ENCODE measurements at regions not wholly inside any gene's neighbourhood (a gene's known extent, or its start where the extent isn't known, plus 50 kb on each side); places are given as distances from the start of the nearest gene placed in this dataset.

DNA sequence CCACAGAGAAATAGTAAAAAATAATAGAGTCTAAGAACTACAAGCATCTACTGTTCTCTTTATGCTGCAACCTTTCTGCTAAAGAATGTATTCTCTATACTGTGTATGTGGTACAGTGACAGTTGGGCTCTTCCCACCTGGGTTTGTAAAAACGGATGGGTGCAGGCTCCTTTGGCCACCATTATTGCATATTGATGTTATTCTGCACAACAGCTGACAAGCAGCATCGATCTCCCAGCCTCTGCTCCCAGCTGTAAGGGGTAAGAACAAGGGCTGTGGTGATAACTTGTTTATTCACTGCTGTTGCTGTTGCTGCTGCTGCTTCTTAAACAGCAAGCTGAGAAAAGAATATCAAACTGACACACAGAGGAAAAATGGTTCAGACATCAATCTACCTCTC, 56.1 kb downstream of the KCNRG start:
- no peak for DNase-seq

DNA sequence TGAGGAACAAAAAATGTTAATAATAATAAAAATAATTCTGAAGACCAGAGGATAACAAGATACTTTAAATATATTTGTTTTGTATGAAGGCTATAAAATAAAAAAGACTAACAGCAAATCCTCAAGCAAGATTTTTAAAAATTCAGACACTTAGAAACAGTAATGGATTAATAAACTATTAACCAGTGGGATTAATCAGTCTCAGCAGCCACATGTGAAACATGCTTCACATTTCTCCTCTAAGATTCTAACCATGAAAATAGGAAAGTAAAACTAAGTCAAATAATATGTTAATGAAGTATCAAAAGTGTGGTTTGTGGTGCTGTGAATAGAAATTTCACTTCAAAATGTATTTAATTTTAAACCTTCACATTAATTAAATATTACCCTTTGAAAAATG, 57.4 kb downstream of the KCNRG start:
- DNase-seq, result no peak

DNA sequence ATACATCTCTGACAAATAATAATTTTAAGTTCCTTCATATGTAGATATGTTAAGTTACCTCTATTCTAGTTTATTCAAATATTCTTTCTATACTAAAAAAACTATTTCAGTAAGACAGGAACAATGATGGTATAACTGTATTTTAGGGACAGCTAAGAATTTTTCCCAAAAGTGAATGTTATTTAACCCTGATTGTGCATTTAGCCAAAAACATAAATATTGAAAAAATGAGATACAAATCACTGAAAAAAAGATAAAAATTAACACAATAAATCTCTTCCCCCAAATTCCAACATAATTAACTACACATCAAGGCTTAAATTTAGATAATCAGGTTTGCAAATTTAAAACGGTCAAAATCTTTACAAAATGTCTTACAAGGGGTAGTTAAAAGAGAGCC, 58.1 kb downstream of the KCNRG start:
- DNase-seq, result no peak

DNA sequence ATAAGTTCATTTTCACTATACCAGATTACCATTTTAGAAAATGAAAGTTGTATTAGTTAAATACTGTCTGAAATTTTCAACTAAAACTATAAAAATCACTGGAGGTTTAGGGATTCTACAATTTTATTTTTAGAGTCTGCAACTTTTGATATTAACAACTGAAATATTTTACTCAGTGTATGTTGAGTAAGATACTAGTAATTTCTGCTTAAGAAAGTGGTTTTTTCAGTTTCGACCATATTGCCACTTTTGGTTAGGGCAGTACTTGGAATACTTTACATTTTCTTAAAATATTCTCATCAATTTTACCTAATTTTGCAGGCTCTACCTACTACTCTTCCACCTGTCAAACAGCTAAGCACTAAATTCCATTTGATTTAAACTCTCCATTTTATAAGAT, 59.6 kb downstream of the KCNRG start:
- no peak for DNase-seq

DNA sequence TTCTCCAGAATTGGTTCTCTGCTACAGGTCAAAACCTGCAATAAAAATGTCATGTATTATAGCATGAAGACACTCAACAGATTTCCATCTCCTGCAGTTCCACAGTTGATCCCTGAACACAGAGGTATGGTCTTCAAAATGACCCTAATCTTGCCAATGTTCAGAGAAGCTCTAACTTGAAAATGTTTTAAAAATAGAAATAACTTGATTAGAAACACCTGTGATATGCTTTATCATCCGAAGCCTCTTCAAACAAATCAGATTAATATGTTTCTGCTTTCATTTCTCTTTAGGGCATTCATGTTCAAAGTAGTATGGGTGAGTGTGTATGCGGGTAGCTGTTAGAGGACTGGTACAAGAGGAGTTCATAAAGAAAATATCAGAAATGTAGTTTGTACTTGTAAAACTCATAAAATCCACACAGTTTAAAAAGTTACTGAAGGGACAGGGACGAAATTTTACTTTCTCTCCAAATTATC, 60.4 kb downstream of the KCNRG start:
- no peak for DNase-seq

DNA sequence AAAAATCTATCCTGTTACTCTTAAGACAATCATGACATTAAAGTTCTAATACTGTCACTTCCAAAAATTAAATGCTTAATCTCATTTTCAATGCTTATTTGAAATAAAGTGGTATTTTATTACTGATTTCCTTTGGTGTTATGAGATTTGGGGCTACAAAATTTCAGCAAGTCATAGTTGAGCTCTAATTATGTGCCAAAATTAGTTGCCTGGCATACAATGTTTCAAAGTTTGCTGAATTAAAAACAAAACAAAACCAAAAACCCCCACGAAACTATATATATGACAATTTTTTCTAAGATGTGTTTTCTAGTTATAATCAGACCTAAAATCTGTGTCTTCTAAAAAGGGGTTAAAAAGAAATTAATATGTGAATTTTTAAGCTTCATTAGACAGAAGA, 62.2 kb downstream of the KCNRG start:
- DNase-seq, result no peak

DNA sequence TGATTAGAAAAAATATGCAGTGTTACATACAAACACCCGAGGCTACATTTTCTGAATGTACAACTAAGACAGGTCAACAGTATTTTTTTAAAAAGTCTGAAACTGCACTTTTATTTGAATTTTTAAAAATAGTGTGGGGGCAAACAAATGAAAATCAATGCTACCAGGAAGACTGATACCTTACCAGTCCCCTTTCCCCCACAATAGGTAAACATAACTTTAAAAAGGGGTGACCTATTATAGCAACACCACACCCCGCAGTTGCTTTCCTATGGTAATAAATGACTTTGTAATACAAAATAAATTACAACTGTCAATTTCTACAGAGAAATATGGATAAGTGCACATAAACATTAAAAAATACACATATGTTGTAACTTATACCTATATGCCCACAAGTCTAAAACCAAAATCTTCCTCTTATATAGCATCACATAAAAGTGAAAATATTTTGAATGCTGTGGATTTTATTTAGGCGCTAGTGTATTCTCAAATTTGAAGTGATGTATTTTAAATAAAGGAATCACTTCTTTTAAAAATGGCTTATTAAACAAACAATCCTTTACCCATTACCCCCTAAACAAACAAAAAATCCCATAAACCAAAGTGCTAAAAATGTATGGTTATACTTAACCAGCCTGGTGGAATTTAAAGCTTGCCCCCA, 63.1 kb downstream of the KCNRG start:
- no peak for DNase-seq

DNA sequence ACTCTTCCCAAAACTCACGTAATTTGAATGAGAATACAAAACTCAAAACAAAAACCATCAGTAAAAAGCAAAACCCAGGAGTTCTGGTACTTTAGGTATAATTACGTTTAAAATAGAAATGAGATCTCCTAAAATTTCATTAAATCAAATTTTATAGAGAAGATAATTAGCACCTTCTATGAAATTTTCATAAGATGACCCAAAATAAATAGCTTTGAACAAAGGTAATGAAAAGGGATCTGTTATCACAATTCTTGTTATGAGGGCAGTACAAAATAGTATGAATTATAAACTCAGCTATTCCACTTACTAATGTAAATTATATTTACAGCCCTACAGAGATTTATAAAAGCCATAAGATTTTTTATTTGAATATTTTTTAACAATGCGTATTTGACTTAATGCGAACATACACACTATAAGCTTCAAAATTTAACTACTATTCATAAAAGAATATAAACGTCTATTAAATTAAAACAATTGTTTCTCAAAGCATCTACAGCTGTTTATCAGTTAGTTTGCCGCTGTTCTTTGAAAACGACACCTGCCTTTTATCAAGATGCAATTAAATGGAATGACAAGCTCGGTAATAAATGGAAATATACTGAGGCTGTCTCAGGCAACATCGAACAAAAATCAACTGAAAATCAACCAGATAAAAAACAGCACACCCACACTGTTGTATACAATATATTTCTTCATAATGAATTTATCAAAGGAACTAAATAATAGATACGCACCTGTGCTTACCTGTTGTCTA, 63.8 kb downstream of the KCNRG start:
- DNase-seq, result no peak

DNA sequence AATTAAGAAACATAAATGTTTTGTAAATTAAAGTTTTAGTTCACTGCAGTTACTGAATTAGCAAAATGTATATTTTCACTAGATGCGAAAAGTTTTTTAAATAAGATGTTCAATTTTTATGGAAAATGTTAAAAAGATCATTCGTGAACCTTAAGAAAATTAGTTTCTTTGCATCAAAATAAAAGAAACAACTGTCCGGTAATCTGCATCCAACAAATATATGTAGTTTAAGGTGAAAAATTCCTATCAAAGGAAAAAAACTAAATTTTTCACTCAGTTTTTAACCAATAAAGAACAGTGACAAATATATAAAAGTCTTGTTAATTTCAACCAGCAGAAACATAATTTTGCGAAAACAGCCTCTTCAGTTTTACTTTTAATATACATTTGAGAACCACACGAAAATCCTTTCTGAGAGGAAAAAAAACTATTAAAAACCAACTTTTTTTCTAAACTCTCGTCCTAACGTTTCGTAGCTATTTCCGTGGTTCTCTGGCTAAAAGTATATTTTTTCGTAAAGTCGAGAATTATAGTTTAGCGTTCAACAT, 64.5 kb downstream of the KCNRG start:
- no peak for DNase-seq

DNA sequence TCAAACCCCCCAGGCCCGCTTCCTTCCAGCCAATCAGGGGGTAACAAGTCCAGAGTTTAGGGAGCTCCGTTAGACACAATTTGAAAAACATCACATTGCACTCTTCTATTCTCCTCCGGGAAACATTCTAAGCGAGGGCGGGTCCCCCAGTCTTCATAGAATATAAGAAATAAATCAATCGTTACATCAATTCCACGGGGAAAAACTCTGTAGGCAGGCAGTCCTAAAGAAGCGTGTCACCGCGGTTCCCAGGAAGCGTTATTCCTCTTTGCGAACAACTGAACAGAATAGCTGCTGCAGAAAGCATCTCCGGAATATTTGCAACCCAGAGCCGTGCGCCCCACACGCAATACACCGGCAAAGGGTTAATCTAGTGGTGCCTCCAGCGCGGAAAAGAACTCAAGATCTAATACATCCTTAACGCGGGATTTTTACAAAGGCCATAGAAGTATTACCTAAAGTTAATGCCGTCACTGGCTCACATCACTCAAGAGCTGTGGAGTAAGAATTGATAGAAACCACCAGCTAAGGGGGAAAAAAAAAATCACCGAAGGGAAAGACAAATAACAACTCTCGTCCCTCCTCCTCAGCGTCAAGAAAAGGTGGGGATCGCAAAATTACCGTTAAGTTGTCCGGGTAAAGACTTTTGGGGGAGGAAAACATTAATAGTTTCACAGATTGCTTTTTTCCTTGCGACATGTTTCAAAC, 65.1 kb downstream of the KCNRG start:
- peak; percentile 43 for DNase-seq

DNA sequence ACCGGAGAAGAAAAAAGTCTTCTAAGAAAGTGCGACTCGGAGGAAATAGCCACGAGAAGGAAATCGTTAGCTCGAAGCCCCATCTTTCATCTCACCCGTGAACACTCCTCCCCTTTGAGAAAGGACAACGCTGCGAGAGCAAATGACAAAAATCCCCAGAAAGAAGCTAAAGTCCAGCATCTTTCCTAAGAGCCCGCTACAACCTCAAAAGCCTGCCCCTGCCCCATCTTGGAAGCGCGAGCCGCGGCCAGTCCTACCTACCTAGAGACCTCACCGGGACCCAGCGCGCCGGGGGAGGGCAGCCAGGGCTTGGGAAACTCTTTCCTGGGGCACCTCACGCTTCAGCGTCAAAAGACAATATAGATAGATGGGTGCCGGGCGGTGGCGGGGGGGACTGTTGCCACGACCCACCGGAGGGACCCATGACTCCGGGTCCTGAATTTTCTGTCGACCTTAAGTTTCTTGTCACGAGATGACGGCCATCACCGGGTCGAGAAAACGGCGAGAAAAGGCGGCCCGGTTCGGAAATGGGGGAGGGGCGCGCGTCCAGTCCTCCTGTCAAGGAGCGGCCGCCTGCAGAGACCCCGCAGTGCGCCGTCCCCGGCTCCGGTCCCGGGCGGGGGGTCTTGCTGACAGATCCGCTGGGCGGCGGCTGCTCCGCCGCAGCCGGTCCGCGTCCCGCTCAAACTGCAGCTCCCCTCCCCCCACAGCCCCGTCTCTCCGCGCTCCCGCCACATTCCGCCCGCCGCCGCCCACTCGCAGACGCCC, 65.9 kb downstream of the KCNRG start:
- peak; percentile 53 for DNase-seq

DNA sequence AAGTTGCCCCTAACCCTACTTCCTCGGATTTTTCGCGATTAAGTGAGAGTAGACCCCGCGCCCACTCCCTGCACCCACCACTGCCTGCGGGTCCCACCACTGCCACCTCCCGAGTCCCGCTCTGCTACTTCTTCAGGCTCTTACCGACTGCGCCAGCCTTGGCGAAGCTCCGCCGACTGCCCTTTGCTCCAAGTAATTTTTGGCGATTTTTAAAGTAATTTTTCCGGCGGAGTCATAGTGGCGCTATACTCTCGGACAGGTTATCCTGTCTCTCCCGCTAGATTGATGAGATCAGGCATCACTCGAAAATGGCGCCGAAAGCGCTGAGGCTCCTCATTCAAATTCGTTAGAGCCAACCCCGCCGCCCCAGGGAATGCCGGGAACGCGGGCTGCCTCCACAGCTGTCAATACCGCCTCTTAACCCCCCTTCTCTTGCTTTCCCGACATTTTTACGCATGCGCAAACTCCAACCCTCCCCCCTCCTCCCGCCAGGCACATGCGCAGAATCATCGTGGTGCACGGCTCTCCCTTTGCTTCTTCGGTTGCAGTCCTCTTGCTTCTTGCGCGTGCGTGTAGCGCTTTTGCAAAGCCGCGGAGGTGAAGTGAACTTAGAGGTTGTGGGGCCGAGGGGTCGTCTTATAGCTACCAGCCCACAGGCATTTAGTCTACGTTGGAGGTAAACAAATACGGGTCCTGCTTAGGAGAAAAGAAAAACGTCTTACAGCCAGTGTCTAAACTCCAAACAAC, 66.6 kb downstream of the KCNRG start:
- DNase-seq, result peak; percentile 96

DNA sequence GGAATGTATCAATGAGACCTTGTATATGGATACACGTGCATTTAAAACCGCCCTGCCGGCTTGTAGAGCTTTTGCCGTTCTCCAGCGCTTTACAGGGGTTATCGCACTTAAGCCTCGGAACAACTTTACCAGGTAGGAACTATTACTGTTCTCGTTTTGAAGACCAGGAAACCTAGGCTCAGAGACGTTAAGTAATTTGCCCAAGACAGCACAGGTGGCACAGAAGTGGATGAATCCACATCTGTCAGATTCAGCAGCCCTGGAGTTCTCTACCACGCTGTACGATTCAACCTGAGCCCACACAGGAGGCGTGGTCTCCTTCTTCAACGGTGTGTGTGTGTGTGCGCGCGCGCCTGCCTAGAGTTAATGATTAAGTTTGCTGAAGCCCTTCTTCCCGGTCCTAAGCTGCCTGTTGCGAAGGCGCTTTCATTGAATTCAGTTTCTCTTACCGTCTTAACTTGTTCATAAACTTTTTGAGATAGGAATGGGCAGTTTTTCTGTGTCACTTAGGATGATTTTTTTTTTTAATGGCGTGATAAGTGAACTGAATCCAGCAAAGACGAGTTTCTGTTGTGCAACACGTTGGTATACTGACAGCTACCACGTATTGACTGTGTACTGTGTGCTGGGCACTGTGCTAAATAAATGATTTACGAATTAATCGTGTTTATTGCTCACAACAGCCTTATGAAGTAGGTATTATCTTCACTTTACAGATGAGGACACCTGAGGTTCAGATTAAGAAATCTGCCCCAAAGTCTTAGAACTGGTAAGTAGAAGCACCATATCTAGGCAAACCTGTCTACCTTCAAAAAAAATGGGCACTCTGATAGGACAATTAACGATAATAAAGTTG, 67.4 kb downstream of the KCNRG start:
- DNase-seq, result peak; percentile 91

DNA sequence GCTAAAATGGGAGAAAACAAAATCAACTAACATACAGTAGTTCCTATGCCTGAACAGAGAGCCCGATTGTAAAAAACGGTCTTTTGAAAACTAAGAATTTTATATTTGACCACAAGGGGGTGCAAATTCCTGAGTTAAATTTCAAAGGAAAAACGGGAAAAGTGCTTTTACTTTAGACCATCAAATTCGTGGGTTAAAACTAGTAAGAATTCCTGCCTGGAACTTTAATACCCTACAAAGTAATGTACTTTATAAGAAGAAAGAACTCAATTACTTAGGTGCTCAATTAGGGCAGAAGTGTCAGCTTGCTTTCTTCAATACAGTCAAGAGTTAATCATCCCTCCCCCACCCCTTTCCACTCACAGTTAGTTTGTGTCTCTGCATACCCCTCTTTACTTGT, 69.8 kb downstream of the KCNRG start:
- peak; percentile 27 for DNase-seq

DNA sequence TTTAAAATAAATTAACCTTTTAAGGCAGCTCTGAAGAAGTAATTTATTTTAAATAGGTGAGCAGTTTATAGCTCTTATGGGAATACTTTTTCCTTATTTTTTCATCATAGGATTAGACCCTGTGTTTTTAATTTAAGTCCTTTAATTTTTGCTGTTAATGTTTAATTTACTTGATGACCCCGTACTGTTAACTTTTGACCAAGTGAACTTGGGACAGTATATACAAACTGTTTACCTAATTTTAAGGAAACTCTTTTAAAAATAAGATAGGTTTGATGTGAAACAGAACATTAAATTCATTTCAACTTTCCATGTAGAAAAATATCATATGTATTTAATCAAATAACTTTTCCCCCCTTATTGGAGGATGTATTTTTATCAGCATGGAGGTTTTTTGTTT, 74.4 kb downstream of the KCNRG start:
- no peak for DNase-seq

DNA sequence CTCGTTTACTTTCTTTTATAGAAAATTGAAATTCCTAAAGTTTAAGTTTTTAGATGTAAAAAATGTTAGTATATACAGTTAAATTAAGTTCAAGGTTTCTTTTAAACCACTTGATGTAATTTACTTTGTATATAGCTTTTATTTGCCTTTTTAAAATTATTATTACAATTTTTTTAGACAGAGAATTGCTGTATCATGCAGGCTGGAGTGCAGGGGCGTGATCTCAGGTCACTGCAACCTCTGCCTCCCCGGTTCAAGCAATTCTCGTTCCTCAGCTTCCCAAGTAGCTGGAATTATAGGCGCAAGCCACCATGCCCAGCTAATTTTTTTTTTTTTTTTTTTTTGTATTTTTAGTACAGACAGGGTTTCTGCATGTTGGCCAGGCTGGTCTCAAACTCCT, 75.0 kb downstream of the KCNRG start:
- DNase-seq, result no peak

DNA sequence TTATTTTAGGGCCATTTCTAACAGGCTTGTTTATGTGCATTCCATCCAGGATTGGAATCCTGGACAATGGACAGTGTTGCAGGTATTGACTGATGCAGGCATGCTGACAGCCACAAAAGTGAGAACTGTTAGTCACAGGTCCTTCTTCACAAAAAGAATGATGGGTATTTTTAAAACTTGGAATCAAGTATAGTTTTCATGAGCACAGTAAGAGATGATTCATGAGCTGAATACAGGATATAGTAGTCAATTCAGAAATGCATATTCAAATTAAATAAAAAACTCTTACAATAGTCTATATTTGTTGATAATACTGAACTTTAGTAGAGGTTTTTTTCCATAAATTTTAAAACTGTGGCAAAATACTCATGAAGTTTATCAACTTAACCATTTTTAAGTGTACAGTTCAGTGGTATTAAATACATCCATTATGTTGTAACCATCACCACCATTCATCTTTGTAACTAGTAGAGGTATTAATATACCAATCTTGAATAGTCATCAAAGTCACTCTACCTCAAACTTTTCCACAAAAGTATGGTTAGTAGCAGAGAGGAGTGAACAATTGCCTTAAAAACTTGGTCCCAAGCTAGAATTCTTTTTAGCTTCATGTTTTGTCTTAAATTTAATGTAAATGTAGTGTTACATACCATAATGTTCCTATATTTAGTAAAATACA, 79.5 kb downstream of the KCNRG start:
- DNase-seq, result no peak

DNA sequence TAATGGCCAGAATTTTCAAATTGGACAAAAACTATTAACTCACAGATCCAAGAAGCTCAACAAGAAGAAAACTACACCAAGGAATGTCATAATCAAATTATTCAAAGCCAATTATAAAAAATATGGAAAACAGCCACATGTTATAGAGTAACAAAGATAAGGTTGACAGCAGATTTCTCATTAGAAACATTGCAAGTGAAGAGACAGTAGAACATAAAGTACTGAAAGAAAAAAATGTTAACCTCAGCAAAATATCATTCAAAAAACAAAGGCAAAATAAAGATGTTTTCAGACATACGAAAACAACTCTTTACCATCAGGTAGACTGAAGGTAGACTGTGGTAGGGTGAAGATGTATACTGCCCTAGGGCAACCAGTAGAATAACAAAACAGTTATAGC, 83.4 kb downstream of the KCNRG start:
- DNase-seq, result no peak

DNA sequence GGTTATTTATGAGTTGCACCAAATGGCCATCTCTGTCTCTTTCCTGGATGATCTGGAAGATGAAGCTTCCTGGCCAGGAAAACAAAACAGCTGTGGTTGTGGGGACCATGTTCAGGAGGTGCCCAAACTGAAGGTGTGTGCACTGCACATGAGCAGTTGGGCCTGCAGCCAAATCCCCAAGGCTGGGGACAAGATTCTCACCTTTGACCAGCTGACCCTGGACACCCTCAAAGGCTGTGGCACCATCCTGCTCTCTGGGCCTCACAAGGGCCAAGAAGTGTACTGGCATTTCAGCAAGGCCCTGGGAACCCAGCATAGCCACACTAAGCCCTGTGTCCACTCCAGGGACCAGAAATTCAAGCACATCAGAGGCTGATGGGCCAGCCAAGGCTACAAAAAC, 84.2 kb downstream of the KCNRG start:
- DNase-seq, result no peak

DNA sequence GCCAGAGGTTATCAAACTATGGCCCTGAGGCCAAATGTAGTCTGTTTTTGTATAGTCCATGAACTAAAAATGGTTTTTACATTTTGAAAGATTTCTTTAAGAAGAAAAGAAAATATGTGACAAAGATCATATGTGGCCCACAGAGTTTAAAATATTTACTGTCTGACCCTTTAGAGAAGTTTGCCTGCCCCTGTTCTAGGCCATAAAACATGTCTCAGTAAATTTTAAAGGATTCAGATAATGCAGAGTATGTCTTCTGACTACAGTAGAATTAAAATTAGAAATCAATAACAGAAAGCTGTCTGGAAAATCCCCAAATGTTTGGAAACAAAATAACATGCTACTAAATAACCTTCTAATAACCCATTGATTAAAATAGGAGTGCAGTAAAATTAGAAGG, 86.3 kb downstream of the KCNRG start:
- DNase-seq, result no peak

DNA sequence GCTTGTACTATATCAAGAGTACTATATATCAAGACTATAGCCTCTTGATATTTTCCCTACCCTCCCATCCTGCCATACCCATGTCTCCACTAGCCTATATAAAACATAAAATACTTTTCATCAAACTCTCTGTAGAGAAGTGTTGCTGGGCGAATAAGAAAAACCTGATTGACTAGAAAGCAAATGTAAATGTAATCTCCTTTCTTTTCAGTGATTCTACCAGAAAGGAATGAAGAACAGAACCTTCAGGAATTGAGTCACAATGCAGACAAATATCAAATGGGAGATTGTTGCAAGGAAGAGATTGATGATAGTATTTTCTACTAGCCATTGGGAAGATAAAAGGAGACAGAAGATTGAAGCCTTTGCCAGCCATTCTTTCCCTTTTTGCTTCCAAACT, 89.2 kb downstream of the KCNRG start:
- DNase-seq, result no peak
